A549 (cell line): ENCODE measurements at regions not wholly inside any gene's neighbourhood (a gene's known extent, or its start where the extent isn't known, plus 50 kb on each side); places are given as distances from the start of the nearest gene placed in this dataset.

Source experiments
- EP300 ChIP-seq, 2 experiments: fragments of >200 bp; sonication (Bioruptor Twin); formaldehyde crosslinking; IDR thresholded peaks; 2 replicates in 1 of 2; 3 replicates in 1 of 2; pipeline ENCODE4 v1.6.1; 2016 to 2017
- HDAC2 ChIP-seq: fragments of 200-600 bp; sonication (generic); IDR thresholded peaks from 2 replicates; pipeline ENCODE4 v1.6.1; 2016
- POLR2A ChIP-seq: IDR thresholded peaks from 2 replicates; pipeline ENCODE4 v1.6.1; 2012; ENCODE audit warnings: mild to moderate bottlenecking, low read length
- TP53 ChIP-seq: fragments of 250-450 bp; sonication (Bioruptor Pico); IDR thresholded peaks from 2 replicates; pipeline ENCODE4 v1.5.0; 2021; ENCODE audit warnings: mild to moderate bottlenecking, moderate library complexity
- TF ChIP-seq, protein P1 (sequence below): fragments of 200-600 bp; sonication (generic); IDR thresholded peaks from 2 replicates; pipeline ENCODE4 v1.6.1; 2016; ENCODE audit warnings: antibody characterized with exemption, mild to moderate bottlenecking, moderate library complexity
- TF ChIP-seq, protein P2 (sequence below): fragments of 450-650 bp; IDR thresholded peaks from 2 replicates; pipeline ENCODE4 v1.6.1; 2014; ENCODE audit warnings: antibody characterized with exemption

- no peak for TF ChIP-seq POLR2A
- TF ChIP-seq TP53: no peak
- TF ChIP-seq, protein P1, sequence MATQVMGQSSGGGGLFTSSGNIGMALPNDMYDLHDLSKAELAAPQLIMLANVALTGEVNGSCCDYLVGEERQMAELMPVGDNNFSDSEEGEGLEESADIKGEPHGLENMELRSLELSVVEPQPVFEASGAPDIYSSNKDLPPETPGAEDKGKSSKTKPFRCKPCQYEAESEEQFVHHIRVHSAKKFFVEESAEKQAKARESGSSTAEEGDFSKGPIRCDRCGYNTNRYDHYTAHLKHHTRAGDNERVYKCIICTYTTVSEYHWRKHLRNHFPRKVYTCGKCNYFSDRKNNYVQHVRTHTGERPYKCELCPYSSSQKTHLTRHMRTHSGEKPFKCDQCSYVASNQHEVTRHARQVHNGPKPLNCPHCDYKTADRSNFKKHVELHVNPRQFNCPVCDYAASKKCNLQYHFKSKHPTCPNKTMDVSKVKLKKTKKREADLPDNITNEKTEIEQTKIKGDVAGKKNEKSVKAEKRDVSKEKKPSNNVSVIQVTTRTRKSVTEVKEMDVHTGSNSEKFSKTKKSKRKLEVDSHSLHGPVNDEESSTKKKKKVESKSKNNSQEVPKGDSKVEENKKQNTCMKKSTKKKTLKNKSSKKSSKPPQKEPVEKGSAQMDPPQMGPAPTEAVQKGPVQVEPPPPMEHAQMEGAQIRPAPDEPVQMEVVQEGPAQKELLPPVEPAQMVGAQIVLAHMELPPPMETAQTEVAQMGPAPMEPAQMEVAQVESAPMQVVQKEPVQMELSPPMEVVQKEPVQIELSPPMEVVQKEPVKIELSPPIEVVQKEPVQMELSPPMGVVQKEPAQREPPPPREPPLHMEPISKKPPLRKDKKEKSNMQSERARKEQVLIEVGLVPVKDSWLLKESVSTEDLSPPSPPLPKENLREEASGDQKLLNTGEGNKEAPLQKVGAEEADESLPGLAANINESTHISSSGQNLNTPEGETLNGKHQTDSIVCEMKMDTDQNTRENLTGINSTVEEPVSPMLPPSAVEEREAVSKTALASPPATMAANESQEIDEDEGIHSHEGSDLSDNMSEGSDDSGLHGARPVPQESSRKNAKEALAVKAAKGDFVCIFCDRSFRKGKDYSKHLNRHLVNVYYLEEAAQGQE: no peak
- TF ChIP-seq EP300 (IDR thresholded peaks at IDR 0.05): no peak
- TF ChIP-seq HDAC2: no peak
- TF ChIP-seq, protein P2, sequence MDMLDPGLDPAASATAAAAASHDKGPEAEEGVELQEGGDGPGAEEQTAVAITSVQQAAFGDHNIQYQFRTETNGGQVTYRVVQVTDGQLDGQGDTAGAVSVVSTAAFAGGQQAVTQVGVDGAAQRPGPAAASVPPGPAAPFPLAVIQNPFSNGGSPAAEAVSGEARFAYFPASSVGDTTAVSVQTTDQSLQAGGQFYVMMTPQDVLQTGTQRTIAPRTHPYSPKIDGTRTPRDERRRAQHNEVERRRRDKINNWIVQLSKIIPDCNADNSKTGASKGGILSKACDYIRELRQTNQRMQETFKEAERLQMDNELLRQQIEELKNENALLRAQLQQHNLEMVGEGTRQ: no peak
Measured at GRCh38 chr2:33775306-33775705, 176.2 kb upstream of the FAM98A start.
